KMS-11 (cell line): ENCODE measurements at regions not wholly inside any gene's neighbourhood (a gene's known extent, or its start where the extent isn't known, plus 50 kb on each side); places are given as distances from the start of the nearest gene placed in this dataset.

Source experiments
- H2AFZ ChIP-seq: fragments of 200-600 bp; sonication (generic); 2 replicates; pipeline ENCODE4 v1.6.1; 2016; ENCODE audit warnings: antibody characterized with exemption, mixed run types, low read depth
- H3K27ac ChIP-seq: fragments of 200-600 bp; sonication (generic); 2 replicates; pipeline ENCODE4 v1.6.1; 2016; ENCODE audit warnings: mild to moderate bottlenecking, mixed run types
- H3K27me3 ChIP-seq: fragments of 200-600 bp; sonication (generic); 2 replicates; pipeline ENCODE4 v1.6.1; 2017; ENCODE audit warnings: mild to moderate bottlenecking, low read depth, mixed run types, moderate library complexity; ENCODE audit not compliant: insufficient read depth
- H3K36me3 ChIP-seq: fragments of 200-600 bp; sonication (generic); 2 replicates; pipeline ENCODE4 v1.6.1; 2017; ENCODE audit warnings: mild to moderate bottlenecking, mixed run types; ENCODE audit not compliant: insufficient read depth
- H3K4me1 ChIP-seq: fragments of 200-600 bp; sonication (generic); 2 replicates; pipeline ENCODE4 v1.6.1; 2016; ENCODE audit warnings: mild to moderate bottlenecking, low read depth, mixed run types; ENCODE audit not compliant: poor library complexity, severe bottlenecking
- H3K4me2 ChIP-seq: fragments of 200-600 bp; sonication (generic); 2 replicates; pipeline ENCODE4 v1.7.0; 2016; ENCODE audit warnings: mild to moderate bottlenecking, mixed run types
- H3K4me3 ChIP-seq: fragments of 200-600 bp; sonication (generic); IDR thresholded peaks from 2 replicates; pipeline ENCODE4 v1.6.1; 2017; ENCODE audit warnings: low read depth, low read length, mixed read lengths; ENCODE audit not compliant: insufficient read depth
- H3K79me2 ChIP-seq: fragments of 200-600 bp; sonication (generic); 2 replicates; pipeline ENCODE4 v1.6.1; 2016; ENCODE audit warnings: low read depth, mixed run types; ENCODE audit not compliant: insufficient read depth
- H3K9ac ChIP-seq: fragments of 200-600 bp; sonication (generic); 2 replicates; pipeline ENCODE4 v1.6.1; 2016; ENCODE audit warnings: mild to moderate bottlenecking, mixed run types
- H4K20me1 ChIP-seq: fragments of 200-600 bp; sonication (generic); 2 replicates; pipeline ENCODE4 v1.6.1; 2016; ENCODE audit warnings: mild to moderate bottlenecking, mixed run types; ENCODE audit not compliant: insufficient read depth
- CTCF ChIP-seq: fragments of 200-600 bp; sonication (generic); conservative IDR thresholded peaks from 2 replicates; pipeline ENCODE4 v1.6.1; 2017; ENCODE audit warnings: low read depth, mild to moderate bottlenecking, antibody characterized with exemption, low read length, moderate library complexity, mixed read lengths

- no peaks in the 10 kb centered on the region for H3K27me3 ChIP-seq
- H3K4me3 ChIP-seq = no peak overlapping the region
- H3K36me3 ChIP-seq = no peaks in the 10 kb centered on the region
- H4K20me1 ChIP-seq = no peaks in the 10 kb centered on the region
- TF ChIP-seq CTCF = no peak
- no peaks in the 10 kb centered on the region for H3K79me2 ChIP-seq
- H3K27ac ChIP-seq = no peak overlapping the region
- no peak overlapping the region for H2AFZ ChIP-seq
- H3K4me2 ChIP-seq = no peak overlapping the region
- no peak overlapping the region for H3K9ac ChIP-seq
- no peaks in the 10 kb centered on the region for H3K4me1 ChIP-seq
Measured at GRCh38 chr11:96506953-96507354, 117.1 kb downstream of the JRKL start.

GRCh38 chr11:96508861-96509260, 119.0 kb downstream of the JRKL start:
- Histone ChIP-seq H3K79me2 (no peaks in the 10 kb centered on the region), H3K27ac (no peak overlapping the region), H3K4me1 (no peaks in the 10 kb centered on the region), H3K4me2 (no peak overlapping the region), H2AFZ (no peak overlapping the region), H3K4me3 (no peak overlapping the region), H4K20me1 (no peaks in the 10 kb centered on the region), H3K9ac (no peak overlapping the region), H3K36me3 (no peaks in the 10 kb centered on the region), H3K27me3 (no peaks in the 10 kb centered on the region)
- no peak for TF ChIP-seq CTCF

- Histone ChIP-seq H2AFZ (no peak overlapping the region), H3K79me2 (no peaks in the 10 kb centered on the region), H4K20me1 (no peaks in the 10 kb centered on the region), H3K4me3 (no peak overlapping the region), H3K27ac (no peak overlapping the region), H3K9ac (no peak overlapping the region), H3K27me3 (no peaks in the 10 kb centered on the region), H3K4me1 (no peaks in the 10 kb centered on the region), H3K4me2 (no peak overlapping the region), H3K36me3 (no peaks in the 10 kb centered on the region)
- no peak for TF ChIP-seq CTCF
Measured at GRCh38 chr11:96520939-96521338, 131.1 kb downstream of the JRKL start.

GRCh38 chr11:96523656-96524055, 133.8 kb downstream of the JRKL start:
- TF ChIP-seq CTCF = no peak
- Histone ChIP-seq H2AFZ (no peak overlapping the region), H3K9ac (no peak overlapping the region), H3K4me1 (no peaks in the 10 kb centered on the region), H3K27me3 (no peaks in the 10 kb centered on the region), H4K20me1 (no peaks in the 10 kb centered on the region), H3K79me2 (no peaks in the 10 kb centered on the region), H3K4me3 (no peak overlapping the region), H3K27ac (no peak overlapping the region), H3K36me3 (no peaks in the 10 kb centered on the region), H3K4me2 (no peak overlapping the region)

GRCh38 chr11:96524475-96524874, 134.7 kb downstream of the JRKL start:
- Histone ChIP-seq H3K9ac (no peak overlapping the region), H4K20me1 (no peaks in the 10 kb centered on the region), H3K4me2 (no peak overlapping the region), H3K79me2 (no peaks in the 10 kb centered on the region), H3K27me3 (no peaks in the 10 kb centered on the region), H2AFZ (no peak overlapping the region), H3K4me1 (no peaks in the 10 kb centered on the region), H3K4me3 (no peak overlapping the region), H3K27ac (no peak overlapping the region), H3K36me3 (no peaks in the 10 kb centered on the region)
- no peak for TF ChIP-seq CTCF
